Peyer's patch (tissue), 4 donors: ENCODE measurements at regions not wholly inside any gene's neighbourhood (a gene's known extent, or its start where the extent isn't known, plus 50 kb on each side); places are given as distances from the start of the nearest gene placed in this dataset.

ENCODE experiments used
- POLR2A ChIP-seq, 2 donors: fragments of 450-650 bp; IDR thresholded peaks; one replicate each; pipeline ENCODE4 v1.5.1; 2017; ENCODE audit warnings: antibody characterized with exemption in 2 of 2, mild to moderate bottlenecking in 2 of 2, moderate library complexity in 2 of 2
- TF ChIP-seq, protein P1 (sequence below), 6 experiments: fragments of 450-650 bp in 4 of 6; fragments of 200-600 bp in 2 of 6; sonication (generic) in 1 of 6; IDR thresholded peaks; one replicate each; pipeline ENCODE4 v1.5.1; 2017 to 2019; ENCODE audit warnings: antibody characterized with exemption in 6 of 6, mild to moderate bottlenecking in 3 of 6, moderate library complexity in 1 of 6

DNA sequence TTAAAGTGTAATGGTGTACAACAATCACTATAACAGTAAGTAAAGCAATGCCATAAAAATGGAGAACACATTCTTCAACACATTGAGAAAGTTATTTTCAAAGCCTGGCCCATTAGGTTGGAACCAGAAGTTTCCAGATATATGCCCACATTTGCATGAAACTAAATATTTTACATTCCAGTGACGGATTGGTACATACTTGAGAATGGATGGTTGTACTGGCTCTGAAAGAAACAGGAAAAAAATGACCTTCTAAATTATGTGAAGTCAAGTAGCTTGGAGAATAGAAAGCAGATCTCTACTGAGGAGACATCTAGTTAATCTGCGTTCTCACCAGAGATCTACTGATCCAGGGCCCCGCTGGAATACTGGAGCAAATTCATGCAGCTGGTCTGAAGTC, 1037.0 kb downstream of the NR2F1-AS1 start:
- no peak for TF ChIP-seq POLR2A (IDR thresholded peaks at IDR 0.05)
- TF ChIP-seq, protein P1, sequence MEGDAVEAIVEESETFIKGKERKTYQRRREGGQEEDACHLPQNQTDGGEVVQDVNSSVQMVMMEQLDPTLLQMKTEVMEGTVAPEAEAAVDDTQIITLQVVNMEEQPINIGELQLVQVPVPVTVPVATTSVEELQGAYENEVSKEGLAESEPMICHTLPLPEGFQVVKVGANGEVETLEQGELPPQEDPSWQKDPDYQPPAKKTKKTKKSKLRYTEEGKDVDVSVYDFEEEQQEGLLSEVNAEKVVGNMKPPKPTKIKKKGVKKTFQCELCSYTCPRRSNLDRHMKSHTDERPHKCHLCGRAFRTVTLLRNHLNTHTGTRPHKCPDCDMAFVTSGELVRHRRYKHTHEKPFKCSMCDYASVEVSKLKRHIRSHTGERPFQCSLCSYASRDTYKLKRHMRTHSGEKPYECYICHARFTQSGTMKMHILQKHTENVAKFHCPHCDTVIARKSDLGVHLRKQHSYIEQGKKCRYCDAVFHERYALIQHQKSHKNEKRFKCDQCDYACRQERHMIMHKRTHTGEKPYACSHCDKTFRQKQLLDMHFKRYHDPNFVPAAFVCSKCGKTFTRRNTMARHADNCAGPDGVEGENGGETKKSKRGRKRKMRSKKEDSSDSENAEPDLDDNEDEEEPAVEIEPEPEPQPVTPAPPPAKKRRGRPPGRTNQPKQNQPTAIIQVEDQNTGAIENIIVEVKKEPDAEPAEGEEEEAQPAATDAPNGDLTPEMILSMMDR (IDR thresholded peaks at IDR 0.05) = no peak
